HG02981 (cell line): ENCODE measurements at regions not wholly inside any gene's neighbourhood (a gene's known extent, or its start where the extent isn't known, plus 50 kb on each side); places are given as distances from the start of the nearest gene placed in this dataset.

Experiments
- ATAC-seq: cut with Tn5 transposase; IDR thresholded peaks from one replicate; pipeline ENCODE4 v1.9.1; 2021; ENCODE audit warnings: mild to moderate bottlenecking, moderate library complexity; ENCODE audit not compliant: unreplicated experiment

DNA sequence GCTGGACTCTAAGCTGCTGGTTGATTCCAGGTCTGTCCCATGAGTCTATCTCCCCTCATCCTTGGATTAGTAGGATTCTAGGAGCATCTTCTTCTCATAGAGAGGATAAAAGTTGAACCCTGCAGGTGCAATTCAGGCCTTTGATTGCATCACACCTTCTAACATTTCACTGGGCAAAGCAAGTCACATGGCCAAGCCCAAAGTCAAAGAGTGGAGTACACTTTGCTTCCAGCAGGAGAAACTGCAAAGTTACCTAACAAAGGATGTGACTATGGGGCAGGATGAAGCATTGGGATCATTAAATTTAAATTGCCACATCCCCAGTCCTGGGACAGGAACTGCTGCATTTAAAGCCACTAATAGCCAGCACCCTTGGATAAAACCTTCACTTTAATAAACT lies 51.0 kb upstream of the EGFLAM start:
- ATAC-seq = no peak

- no peak for ATAC-seq
Measured at GRCh38 chr5:38202741-38203140, 55.6 kb upstream of the EGFLAM start.

DNA sequence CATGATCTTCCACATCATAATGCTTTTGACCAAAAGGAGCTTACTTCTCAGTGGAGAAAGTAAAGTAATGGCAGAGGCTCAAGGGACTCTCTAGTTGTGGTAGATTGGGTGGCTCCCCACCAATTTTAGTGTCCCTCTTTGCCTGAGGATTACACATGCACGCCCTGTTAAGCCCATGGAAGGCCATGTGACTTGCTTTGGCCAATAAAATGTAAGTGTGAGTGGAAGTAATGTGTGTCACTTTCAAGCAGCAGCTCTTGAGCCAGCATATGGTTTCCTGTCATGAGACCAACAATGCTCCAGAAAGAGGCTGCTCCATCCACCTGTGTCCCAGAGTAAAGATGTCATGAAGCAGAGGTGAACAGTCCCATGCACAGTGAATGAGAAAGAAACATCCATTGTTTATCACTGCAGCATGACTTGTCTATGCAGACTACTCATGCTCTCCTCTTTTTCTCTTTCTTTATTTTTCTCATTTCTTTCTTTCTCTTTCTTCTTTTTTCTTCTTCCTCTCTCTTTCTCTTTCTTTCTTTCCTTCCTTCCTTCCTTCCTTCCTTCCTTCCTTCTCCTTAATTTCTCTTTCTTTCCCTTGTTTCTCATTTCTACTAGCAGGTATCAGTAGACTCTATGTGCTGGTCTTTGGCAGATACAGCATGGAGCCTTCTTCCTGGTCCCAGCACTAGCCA lies 57.3 kb upstream of the EGFLAM start:
- ATAC-seq = no peak

DNA sequence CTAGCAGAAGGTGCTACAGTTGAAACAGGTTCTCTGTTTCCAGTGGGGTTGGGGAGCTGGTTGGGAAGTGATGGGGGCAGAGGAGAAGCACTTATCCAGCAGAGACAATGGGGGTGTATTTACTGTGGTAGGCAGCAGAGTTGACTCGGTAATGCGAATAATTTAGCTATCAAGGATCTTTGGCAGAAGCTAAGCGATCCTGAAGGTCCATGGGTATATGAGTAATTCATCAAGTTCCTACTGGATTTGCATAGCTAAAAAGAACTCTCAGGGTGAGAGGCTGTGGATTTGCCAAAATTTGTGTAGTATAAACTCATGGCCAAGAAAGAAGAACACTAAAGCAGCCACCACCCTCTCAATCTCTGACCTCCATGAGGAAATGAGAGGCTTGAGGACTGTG lies 61.2 kb upstream of the EGFLAM start:
- ATAC-seq = no peak

GRCh38 chr5:38193015-38193581 lies 65.3 kb upstream of the EGFLAM start:
- peak; percentile 70 for ATAC-seq

- ATAC-seq = no peak
Measured at GRCh38 chr5:38191693-38192092, 66.7 kb upstream of the EGFLAM start.

DNA sequence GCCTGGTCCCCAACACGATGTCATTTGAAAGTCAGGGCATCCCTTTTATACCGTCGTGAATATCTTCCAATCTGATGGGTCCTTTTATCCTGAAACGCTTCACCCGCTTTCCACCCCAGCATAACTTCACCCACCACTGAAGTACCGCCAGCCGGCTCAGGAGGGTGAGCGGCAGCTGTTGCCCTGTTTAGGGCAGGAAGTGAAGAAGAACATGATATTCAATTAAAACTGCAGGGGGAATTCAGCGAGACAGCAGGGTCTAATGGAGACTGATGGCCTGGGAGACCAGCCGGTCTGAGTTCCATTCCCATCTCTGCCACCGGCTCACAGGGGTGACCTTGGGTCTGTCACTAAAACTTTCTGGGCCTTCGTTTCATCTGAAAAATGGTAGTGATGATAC lies 68.2 kb upstream of the EGFLAM start:
- no peak for ATAC-seq

DNA sequence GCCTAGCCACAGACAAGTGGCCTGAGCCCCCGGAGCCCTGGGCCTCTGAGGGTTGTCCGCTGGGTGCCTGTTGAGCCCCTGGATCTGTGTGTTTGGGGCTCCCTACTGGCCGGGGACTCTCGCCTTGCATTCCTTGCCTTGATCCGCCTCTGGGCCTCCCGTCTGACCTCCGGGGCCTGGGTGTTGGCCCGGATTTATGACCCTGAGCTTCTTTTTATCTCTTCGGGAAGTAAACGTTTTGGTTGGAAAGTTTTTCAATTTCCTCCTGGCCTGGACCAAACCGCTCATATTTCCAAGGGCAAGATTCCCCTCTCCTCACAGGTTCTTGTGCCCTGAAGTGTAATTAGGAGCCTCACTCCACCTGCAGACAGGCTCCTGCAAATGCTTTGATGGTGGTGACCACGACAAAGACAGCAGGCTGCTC lies 69.3 kb upstream of the EGFLAM start:
- ATAC-seq = no peak

GRCh38 chr5:38188591-38188990 lies 69.8 kb upstream of the EGFLAM start:
- no peak for ATAC-seq

- ATAC-seq = no peak
Measured at GRCh38 chr5:38187532-38187931, 70.8 kb upstream of the EGFLAM start.

GRCh38 chr5:38184627-38185026 lies 73.7 kb upstream of the EGFLAM start:
- ATAC-seq = no peak

DNA sequence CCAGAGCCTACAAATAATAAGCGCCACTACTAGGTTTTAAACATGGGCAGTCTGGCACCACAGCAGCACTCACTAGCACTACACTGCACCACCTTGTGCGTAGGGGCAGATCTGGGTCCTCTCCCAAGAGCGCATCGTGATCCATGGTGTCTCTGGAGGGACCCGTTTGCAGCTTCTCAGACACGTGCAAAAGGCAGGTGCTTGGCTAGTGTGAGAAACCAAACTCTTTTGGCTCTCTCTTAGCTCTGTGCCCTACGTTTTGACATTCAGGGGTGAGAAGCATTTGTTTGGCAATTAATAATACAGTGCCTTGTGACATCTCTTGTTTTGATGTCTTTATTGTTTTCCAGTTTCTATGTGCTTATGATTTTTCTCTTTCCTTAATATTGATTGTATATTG lies 75.4 kb upstream of the EGFLAM start:
- ATAC-seq = no peak

DNA sequence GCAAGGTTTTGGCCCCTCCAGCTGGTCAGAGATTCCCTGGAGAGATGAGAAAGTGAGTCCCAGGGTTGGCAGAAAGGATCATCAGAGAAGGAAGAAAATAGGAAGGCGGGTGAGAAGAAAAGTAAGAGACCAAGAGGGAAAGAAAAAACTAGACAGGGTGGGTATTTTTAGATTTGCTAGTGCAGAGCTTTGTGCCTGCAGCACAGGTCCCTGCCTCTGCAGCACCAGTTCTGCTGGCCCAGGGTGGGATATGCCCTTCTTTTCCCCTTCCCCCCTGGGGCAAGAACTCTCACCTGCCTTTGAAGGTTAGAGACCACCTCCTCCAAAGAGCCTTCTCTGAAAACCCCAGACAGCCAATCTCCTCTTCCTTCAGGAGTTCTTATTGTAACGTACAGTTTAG lies 90.3 kb upstream of the EGFLAM start:
- no peak for ATAC-seq

DNA sequence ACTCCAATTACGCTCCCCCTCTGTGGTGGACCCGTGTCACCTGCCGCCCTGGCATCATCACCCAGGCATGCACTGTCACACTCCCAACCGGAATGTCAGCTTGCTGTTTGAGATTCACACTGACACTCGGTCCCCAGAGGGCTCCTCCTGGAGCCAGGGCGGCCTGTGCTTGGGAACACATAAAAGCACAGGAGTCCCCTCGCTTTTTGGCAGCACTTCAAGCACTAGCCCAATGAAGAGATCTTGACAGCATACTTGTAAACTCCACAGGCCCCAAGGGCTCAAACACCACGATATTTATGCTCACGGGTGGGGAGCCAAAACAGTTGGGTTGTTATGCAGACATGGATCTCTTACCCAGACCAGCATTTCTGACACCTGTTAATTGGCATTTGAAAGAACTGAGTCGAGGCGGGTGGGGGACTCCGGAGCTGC lies 90.8 kb upstream of the EGFLAM start:
- no peak for ATAC-seq

DNA sequence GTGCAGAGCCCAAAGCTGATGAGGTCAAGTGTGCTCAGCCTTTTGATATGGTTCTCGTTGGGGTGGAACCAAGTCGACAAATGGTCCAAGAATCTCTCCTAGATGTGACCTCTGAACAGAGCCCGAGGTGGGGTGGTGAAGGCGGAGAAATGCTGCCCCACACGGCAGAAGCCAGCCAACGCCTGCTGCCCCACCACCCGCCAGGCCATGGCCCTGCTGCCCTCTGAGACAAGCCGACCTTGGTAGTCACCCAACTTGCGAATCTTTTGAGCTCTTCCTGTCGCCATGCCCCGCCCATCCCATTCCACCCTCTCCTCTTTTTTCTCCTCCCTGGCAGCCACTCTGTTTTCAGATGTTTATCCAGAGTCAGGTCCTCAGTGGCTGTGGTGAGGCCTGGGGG lies 91.5 kb upstream of the EGFLAM start:
- ATAC-seq = no peak

GRCh38 chr5:38165435-38165834 lies 92.9 kb upstream of the EGFLAM start:
- ATAC-seq = no peak

DNA sequence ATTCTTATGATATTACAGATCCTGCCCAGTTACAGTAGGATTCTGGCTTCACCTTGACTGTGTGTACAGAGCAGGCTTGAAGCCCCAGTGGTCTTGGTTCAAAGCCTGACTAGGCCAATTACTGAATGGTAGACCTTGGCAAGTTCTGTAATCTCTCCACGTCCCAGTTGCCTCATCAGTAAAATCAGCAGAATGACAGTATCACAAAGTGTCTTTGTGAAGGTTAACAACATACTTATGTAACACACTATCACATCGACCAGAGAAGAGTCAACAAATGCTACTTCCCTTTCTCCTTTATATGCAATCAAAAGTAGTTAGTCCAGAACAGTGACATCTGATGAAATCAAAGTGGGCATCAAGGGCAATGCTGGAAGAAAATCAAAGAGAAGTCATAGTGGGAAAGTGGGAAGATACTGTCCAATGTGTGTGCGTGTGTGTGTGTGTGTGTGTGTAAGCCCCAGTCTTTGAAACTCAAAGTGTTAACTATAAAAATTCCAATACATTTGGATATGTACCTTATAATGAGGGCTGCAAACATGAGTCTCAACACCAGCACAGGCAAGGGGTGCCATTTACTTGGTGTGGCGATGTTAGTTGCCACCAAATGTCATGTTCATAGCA lies 93.5 kb upstream of the EGFLAM start:
- no peak for ATAC-seq

DNA sequence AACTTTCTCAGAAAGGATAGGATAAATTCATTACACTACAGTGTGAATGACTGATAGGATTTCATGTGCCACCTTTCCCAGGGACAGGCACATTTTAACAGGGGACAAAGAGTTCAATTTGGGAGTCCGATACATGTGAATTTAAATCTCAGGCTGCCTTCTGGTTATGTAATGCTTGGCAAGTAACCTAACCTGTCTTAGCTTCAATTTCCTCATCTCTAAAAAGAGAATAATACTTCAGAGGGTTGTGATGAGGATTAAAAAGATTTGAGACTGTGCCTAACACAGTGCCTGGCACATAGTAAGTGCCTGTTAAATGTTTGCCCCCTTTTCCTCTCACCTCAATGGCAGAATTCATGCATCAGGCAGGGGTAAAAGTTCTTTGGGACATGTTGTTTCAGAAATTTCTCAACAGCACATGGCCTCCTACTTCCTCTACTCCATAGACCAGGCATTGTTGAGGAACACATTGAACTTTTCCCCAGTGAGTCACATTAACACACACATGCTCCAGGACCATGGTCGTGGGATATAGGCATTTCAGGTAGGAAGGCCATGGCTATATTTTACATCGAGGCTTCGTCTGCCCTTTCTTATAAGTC lies 94.6 kb upstream of the EGFLAM start:
- ATAC-seq = no peak

DNA sequence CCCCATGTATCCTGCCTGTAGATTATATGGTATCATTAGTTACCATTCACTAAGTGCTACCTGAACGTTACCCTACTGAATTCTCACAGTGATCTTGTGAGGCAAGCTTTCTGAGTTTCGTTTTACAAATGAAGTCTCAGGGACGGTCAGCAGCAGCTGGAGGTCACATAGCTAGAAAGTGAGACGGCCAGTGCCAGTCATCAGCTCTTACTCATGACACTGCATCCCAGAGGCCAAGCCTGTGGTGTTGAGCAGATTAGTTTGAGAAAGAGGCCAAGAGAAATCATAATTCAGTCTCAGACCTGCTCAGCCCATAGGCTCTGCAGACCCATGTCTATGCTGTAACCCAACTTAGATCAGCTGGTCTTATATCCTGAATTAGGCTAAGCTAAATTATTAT lies 95.7 kb upstream of the EGFLAM start:
- ATAC-seq = no peak

DNA sequence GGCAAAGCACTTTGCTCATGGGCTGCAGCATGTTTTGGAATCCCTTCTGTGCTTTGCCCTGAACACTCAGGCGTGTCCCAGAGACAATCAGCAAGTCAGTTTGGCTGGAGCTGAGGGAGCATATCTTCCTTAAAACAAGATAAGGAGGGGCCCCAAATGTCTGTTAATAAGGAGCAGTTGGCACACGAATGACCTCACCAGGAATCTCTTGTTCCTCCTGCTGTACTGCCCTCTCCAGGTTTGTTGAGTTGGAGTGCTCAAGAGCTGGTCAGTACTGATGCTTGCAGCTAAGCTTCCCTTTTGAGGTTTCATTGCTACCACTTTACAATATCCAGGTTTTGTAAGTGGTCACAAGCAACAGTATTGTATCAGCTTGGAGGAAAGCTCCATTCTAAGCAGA lies 101.3 kb upstream of the EGFLAM start:
- ATAC-seq = no peak

DNA sequence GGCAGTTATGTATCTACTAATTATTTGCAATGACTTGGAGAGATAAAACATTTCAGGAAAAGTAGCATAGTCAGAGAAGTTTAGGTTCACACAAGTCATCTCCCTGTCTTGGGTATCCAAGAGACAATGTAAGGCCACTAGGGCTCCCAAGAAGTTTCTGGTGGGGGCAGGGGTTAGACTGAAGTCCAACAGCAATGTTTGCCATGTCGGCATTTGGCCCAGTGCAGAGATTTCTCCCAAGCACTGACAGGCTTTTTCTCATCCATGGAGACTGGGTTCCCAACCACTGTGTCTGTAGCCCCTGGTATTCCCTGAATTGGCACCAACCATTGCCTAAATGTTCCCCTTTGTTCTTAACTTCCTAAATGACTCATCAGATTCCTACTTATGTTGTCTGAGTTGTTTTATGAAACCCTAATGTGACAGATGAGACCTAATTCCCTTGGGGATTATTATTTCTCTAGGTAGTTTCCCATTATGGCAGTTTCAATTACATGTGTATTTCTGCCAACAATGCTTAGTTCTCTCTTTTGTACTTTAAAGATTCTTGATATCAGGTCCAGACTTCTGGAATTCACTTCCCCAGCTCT lies 103.6 kb upstream of the EGFLAM start:
- ATAC-seq = no peak

DNA sequence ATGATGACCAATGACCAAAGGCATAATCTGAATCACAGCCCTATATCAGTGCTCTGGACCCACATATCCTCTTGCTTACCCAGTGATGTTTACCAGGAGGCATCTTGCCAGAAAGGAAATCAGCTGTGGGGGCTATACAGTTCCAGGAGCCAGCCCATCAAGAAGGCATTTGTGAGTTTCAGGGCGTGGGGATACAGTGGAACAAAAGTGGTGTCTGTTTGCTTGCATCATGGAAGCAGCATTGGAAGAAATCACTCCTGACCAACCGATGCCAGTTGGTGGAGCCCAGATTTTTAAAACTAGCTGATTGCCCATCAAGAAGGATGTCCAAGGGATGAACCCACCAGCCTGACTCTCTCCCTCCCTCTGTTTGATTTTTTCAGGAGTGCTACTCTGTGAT lies 106.5 kb upstream of the EGFLAM start:
- no peak for ATAC-seq
